Parathyroid adenoma (tissue), 2 donors: ENCODE measurements at regions not wholly inside any gene's neighbourhood (a gene's known extent, or its start where the extent isn't known, plus 50 kb on each side); places are given as distances from the start of the nearest gene placed in this dataset.
"Not testable (repeated sequence)": the region's sequence is repeated elsewhere in the genome, so short reads cannot be mapped to it uniquely, and the experiment has no call there.

Source experiments
- H2AFZ ChIP-seq: fragments of 300-600 bp; sonication (generic); one replicate; pipeline ENCODE4 v1.7.0; 2017; ENCODE audit warnings: antibody characterized with exemption, mild to moderate bottlenecking
- H3K27ac ChIP-seq: fragments of 300-600 bp; sonication (generic); one replicate; pipeline ENCODE4 v1.7.0; 2017
- H3K27me3 ChIP-seq: fragments of 300-600 bp; sonication (generic); one replicate; pipeline ENCODE4 v1.7.0; 2017; ENCODE audit warnings: low read length; ENCODE audit not compliant: control insufficient read depth, insufficient read depth
- H3K36me3 ChIP-seq: fragments of 300-600 bp; sonication (generic); one replicate; pipeline ENCODE4 v1.7.0; 2017; ENCODE audit warnings: low read length; ENCODE audit not compliant: control insufficient read depth, insufficient read depth
- H3K4me1 ChIP-seq: fragments of 300-600 bp; sonication (generic); one replicate; pipeline ENCODE4 v1.7.0; 2017; ENCODE audit warnings: control low read depth
- H3K4me2 ChIP-seq: fragments of 300-600 bp; sonication (generic); one replicate; pipeline ENCODE4 v1.7.0; 2017; ENCODE audit warnings: low read length
- H3K4me3 ChIP-seq: fragments of 300-600 bp; sonication (generic); one replicate; pipeline ENCODE4 v1.7.0; 2017; ENCODE audit warnings: low read depth, low read length
- H3K79me2 ChIP-seq: fragments of 300-600 bp; sonication (generic); one replicate; pipeline ENCODE4 v1.7.0; 2017; ENCODE audit warnings: control low read depth
- H3K9ac ChIP-seq: fragments of 300-600 bp; sonication (generic); one replicate; pipeline ENCODE4 v1.7.0; 2017; ENCODE audit warnings: mild to moderate bottlenecking
- H3K9me3 ChIP-seq: fragments of 300-600 bp; sonication (generic); one replicate; pipeline ENCODE4 v1.7.0; 2017; ENCODE audit warnings: low read length; ENCODE audit not compliant: control insufficient read depth
- TF ChIP-seq, protein P1 (sequence below): fragments of 300-600 bp; sonication (generic); IDR thresholded peaks from one replicate; pipeline ENCODE4 v1.7.0; 2017; ENCODE audit warnings: antibody characterized with exemption, mild to moderate bottlenecking
- donor health status: primary hyperparathyroidism.

DNA sequence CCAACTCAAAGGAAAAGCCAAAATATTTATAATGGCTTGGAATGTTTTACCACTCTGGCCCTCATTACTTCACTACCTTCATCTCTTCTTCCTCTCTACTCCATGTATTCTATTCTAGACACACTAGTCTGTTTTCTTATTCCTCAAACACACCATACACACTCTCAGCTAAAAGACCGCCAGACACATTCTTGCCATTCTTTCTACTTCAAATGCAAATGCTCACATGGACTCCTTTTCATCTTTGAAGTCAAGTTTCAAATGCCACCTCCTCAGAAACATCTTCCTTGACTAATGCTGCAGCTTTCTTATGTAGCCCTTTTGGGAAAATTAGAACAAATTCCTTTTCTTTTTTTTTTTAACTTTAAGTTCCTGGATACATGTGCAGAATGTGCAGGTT, 412.9 kb upstream of the FMR1 start:
- TF ChIP-seq, protein P1, sequence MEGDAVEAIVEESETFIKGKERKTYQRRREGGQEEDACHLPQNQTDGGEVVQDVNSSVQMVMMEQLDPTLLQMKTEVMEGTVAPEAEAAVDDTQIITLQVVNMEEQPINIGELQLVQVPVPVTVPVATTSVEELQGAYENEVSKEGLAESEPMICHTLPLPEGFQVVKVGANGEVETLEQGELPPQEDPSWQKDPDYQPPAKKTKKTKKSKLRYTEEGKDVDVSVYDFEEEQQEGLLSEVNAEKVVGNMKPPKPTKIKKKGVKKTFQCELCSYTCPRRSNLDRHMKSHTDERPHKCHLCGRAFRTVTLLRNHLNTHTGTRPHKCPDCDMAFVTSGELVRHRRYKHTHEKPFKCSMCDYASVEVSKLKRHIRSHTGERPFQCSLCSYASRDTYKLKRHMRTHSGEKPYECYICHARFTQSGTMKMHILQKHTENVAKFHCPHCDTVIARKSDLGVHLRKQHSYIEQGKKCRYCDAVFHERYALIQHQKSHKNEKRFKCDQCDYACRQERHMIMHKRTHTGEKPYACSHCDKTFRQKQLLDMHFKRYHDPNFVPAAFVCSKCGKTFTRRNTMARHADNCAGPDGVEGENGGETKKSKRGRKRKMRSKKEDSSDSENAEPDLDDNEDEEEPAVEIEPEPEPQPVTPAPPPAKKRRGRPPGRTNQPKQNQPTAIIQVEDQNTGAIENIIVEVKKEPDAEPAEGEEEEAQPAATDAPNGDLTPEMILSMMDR, result no peak
- no peaks in the 10 kb centered on the region for H3K79me2 ChIP-seq

DNA sequence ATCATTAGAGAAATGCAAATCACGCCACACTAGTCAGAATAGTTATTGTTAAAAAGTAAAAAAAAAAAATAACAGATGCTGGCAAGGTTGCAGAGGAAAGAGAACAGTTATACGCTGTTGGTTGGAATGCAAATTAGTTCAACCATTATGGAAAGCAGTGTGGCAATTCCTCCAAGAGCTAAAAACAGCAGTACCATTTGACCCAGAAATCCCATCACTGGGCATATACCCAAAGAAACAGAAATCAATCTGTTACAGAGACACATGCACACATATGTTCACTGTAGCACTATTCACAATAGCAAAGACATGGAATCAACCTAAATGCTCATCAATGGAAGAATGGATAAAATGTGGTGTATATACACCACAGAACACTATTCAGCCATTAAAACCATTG, 388.7 kb upstream of the FMR1 start:
- H2AFZ ChIP-seq, result no peak overlapping the region
- H3K9me3 ChIP-seq, result no peaks in the 10 kb centered on the region
- H3K4me3 ChIP-seq, result no peak overlapping the region
- H3K4me1 ChIP-seq, result no peaks in the 10 kb centered on the region
- no peak overlapping the region for H3K4me2 ChIP-seq
- TF ChIP-seq, protein P1, result no peak
- no peak overlapping the region for H3K9ac ChIP-seq
- H3K79me2 ChIP-seq, result no peaks in the 10 kb centered on the region
- H3K27ac ChIP-seq, result no peak overlapping the region
- H3K36me3 ChIP-seq, result no peaks in the 10 kb centered on the region
- no peaks in the 10 kb centered on the region for H3K27me3 ChIP-seq

More for the DNA sequence above, 412.9 kb upstream of the FMR1 start:
- no peaks in the 10 kb centered on the region for H3K4me1 ChIP-seq
- no peak overlapping the region for H2AFZ ChIP-seq
- no peaks in the 10 kb centered on the region for H3K27me3 ChIP-seq
- H3K27ac ChIP-seq, result no peak overlapping the region
- H3K36me3 ChIP-seq, result no peaks in the 10 kb centered on the region
- H3K9me3 ChIP-seq, result no peaks in the 10 kb centered on the region
- H3K4me2 ChIP-seq, result no peak overlapping the region
- no peak overlapping the region for H3K9ac ChIP-seq
- H3K4me3 ChIP-seq, result no peak overlapping the region

- Histone ChIP-seq H3K27me3 (no peaks in the 10 kb centered on the region), H2AFZ (no peak overlapping the region), H3K4me2 (no peak overlapping the region), H3K4me1 (no peaks in the 10 kb centered on the region), H3K36me3 (no peaks in the 10 kb centered on the region), H3K79me2 (no peaks in the 10 kb centered on the region), H3K27ac (no peak overlapping the region), H3K9me3 (no peaks in the 10 kb centered on the region), H3K9ac (no peak overlapping the region), H3K4me3 (no peak overlapping the region)
- TF ChIP-seq, protein P1, result no peak
Measured at GRCh38 chrX:147533426-147533825, 378.3 kb upstream of the FMR1 start.

DNA sequence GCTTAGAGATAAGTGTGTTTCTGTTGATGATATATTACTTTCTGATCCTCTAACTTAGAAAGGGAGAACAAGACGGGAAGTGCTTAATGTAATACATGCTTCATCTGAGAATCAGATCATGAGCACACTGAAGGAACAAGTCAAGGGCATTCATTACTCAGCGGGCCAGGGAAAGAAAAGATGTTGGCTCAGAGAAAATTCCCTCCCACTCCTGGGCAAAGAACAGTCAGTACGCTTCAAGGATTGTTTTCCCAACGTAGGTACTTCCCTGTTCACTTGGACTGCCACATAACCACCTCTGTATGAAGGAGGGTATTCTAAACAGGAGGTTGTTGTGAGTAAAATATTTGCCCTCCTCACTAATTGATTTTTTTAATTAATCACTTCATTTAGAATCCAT, 374.5 kb upstream of the FMR1 start:
- Histone ChIP-seq H3K9ac (no peak overlapping the region), H3K36me3 (no peaks in the 10 kb centered on the region), H3K27me3 (no peaks in the 10 kb centered on the region), H3K4me2 (no peak overlapping the region), H3K27ac (no peak overlapping the region), H3K4me3 (no peak overlapping the region), H3K79me2 (no peaks in the 10 kb centered on the region), H3K4me1 (no peaks in the 10 kb centered on the region), H2AFZ (no peak overlapping the region), H3K9me3 (no peaks in the 10 kb centered on the region)
- TF ChIP-seq, protein P1, result no peak

GRCh38 chrX:147548023-147548422, 363.7 kb upstream of the FMR1 start:
- not testable (repeated sequence) for H3K36me3 ChIP-seq, H3K4me2 ChIP-seq, H3K9ac ChIP-seq, H3K27ac ChIP-seq, H3K4me3 ChIP-seq, H3K4me1 ChIP-seq, H2AFZ ChIP-seq, H3K27me3 ChIP-seq, H3K9me3 ChIP-seq, H3K79me2 ChIP-seq
